AG04450 (cell line): ENCODE measurements at regions not wholly inside any gene's neighbourhood (a gene's known extent, or its start where the extent isn't known, plus 50 kb on each side); places are given as distances from the start of the nearest gene placed in this dataset.

Experiments used
- CTCF ChIA-PET: fragments of 300-600, 350-600 bp; formaldehyde crosslinking; extraction: SDS; loops from one replicate; lab custom pipeline; 2022; ENCODE audit warnings: antibody characterized with exemption, inconsistent platforms; lab: Charles Lee
- POLR2A ChIA-PET: fragments of 350-600 bp; formaldehyde crosslinking; extraction: SDS; loops from one replicate; lab custom pipeline; 2021; ENCODE audit warnings: antibody characterized with exemption, inconsistent platforms; lab: Yijun Ruan, JAX
- DNase-seq: peaks from one replicate; pipeline ENCODE4 v3.0.0-alpha.2; 2011; ENCODE audit warnings: low read depth, low spot score
- H3K27ac ChIP-seq: one replicate; pipeline ENCODE4 v1.5.1; 2012; ENCODE audit warnings: low read depth, low read length, control low read depth
- H3K27me3 ChIP-seq: one replicate; pipeline ENCODE4 v1.6.0; 2012; ENCODE audit warnings: low read length; ENCODE audit not compliant: control insufficient read depth, insufficient read depth
- H3K4me3 ChIP-seq: 2 replicates; pipeline ENCODE4 v1.5.1; 2011; ENCODE audit warnings: mild to moderate bottlenecking, low read depth, low read length, control low read depth
- H3K9me3 ChIP-seq: 2 replicates; pipeline ENCODE4 v1.5.1; 2012; ENCODE audit warnings: low read length; ENCODE audit not compliant: control insufficient read depth, insufficient read depth
- TF ChIP-seq, protein P1 (sequence below): IDR thresholded peaks from 2 replicates; pipeline ENCODE4 v1.5.1; 2011; ENCODE audit warnings: low read depth, low read length, control low read depth, inconsistent platforms

DNA sequence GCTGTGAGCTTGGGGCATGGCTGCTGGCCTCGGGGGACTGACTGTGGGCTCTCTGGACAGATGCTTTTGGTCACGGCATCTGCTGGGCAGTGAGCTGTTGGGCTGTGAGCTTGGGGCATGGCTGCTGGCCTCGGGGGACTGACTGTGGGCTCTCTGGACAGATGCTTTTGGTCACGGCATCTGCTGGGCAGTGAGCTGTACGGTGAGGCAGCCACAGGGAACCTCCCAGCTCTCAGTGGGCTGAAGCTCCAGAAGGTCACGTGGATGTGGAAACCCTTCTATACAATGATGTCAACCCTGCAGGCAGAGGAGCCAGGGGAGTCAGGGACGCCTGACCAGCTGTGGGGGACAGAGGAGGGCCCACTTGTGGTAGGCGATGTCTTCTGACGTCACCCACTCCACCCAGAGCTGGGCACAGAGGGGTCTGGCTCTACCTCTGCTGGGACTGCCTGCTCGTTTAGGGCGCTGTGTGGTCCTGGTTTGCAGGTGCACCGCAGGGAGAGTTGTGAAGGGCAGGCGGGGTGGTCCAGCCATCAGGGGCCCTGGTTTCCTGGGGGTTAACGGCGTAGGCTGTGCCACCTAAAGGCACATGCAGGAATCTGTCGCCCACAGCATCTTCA lies 1331.3 kb downstream of the BRD1 start:
- CTCF ChIA-PET, result no interaction called here
- TF ChIP-seq, protein P1, sequence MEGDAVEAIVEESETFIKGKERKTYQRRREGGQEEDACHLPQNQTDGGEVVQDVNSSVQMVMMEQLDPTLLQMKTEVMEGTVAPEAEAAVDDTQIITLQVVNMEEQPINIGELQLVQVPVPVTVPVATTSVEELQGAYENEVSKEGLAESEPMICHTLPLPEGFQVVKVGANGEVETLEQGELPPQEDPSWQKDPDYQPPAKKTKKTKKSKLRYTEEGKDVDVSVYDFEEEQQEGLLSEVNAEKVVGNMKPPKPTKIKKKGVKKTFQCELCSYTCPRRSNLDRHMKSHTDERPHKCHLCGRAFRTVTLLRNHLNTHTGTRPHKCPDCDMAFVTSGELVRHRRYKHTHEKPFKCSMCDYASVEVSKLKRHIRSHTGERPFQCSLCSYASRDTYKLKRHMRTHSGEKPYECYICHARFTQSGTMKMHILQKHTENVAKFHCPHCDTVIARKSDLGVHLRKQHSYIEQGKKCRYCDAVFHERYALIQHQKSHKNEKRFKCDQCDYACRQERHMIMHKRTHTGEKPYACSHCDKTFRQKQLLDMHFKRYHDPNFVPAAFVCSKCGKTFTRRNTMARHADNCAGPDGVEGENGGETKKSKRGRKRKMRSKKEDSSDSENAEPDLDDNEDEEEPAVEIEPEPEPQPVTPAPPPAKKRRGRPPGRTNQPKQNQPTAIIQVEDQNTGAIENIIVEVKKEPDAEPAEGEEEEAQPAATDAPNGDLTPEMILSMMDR, result no peak
- Histone ChIP-seq H3K4me3 (no peak overlapping the region), H3K9me3 (peaks cover 58% of the 10 kb centered on the region), H3K27ac (no peak overlapping the region), H3K27me3 (peaks cover 4% of the 10 kb centered on the region)
- POLR2A ChIA-PET, result no interaction called here
- no peak for DNase-seq

GRCh38 chr22:48495751-48496080 lies 1332.0 kb downstream of the BRD1 start:
- Histone ChIP-seq H3K4me3 (no peak overlapping the region), H3K9me3 (peaks cover 52% of the 10 kb centered on the region), H3K27ac (no peak overlapping the region), H3K27me3 (peaks cover 10% of the 10 kb centered on the region)
- ChIA-PET CTCF (no interaction called here), POLR2A (no interaction called here)
- DNase-seq, result no peak
- TF ChIP-seq, protein P1, result no peak

DNA sequence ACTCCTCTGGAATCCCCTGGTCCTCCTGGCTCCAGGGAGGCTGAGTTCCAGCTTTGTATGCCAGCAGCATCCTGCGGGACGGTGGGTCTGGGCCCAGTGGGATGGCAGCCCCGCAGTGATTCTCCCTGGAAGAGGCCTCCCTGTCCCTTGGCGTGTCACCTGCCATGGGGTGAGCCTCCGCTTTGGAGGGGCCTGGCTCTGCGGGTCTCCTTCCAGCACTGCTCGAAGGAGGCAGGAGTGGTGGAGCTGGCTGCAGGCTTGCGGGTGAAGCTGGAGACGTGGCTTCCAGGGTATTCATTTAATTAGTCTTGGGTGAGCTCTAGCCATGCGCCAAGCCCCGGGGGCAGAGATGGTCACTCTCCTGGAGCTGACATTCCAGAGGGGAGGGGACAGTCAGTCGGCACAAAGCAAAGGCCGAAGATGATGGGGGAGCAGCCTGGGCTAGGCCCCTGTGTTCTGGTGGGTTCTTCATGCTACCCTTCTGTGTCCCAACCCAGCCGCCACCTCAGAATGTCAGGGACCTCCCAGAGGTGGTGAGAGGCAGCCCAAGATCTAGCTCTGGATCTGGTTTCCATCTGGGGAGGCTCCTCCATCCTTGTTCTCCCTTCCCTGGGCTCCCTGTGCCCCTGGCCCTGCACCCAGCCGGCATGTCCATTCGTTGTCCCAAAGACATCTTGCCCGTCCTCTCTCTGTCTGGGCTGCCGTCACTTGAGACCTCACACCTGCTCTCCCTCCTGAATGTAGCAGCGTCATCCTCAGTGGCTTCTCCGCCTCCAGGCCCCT lies 1332.5 kb downstream of the BRD1 start:
- peaks cover 46% of the 10 kb centered on the region for H3K9me3 ChIP-seq
- no peak for DNase-seq
- peaks cover 15% of the 10 kb centered on the region for H3K27me3 ChIP-seq
- TF ChIP-seq, protein P1, result no peak
- ChIA-PET POLR2A (no interaction called here), CTCF (no interaction called here)
- no peak overlapping the region for H3K27ac ChIP-seq
- no peak overlapping the region for H3K4me3 ChIP-seq

- ChIA-PET CTCF (no interaction called here), POLR2A (no interaction called here)
- no peak for DNase-seq
These were observed 1333.3 kb downstream of the BRD1 start for GRCh38 chr22:48494256-48494967.

More at GRCh38 chr22:48494256-48494967, 1333.3 kb downstream of the BRD1 start:
- peaks cover 40% of the 10 kb centered on the region for H3K9me3 ChIP-seq
- H3K27me3 ChIP-seq, result peaks cover 15% of the 10 kb centered on the region
- H3K27ac ChIP-seq, result no peak overlapping the region
- H3K4me3 ChIP-seq, result no peak overlapping the region
- TF ChIP-seq, protein P1, result no peak
